ENCODE measurements at regions not wholly inside any gene's neighbourhood (a gene's known extent, or its start where the extent isn't known, plus 50 kb on each side); places are given as distances from the start of the nearest gene placed in this dataset.

- no peaks in the 10 kb centered on the region for H3K79me2 ChIP-seq (ENCODE audit: control insufficient read depth, insufficient read depth, low read length)
Measured at GRCh38 chr5:58358501-58359178, 101.2 kb downstream of the PLK2 start.

More at GRCh38 chr5:58358501-58359178, 101.2 kb downstream of the PLK2 start:
- H3K4me1 Mint-ChIP-seq: no peaks in the 10 kb centered on the region
- Histone ChIP-seq H2AFZ (ENCODE audit: insufficient read depth, low read depth, low read length, poor library complexity, severe bottlenecking) (no peak overlapping the region), H3K27me3 (replicated peaks in 1 of 4; ENCODE audit: control extremely low read depth in 1 of 4, control insufficient read depth in 3 of 4, insufficient read depth in 4 of 4, low read length in 3 of 4) (no peaks in the 10 kb centered on the region), H4K20me1 (ENCODE audit: control insufficient read depth, insufficient read depth, low read length, poor library complexity, severe bottlenecking) (no peaks in the 10 kb centered on the region), H3K4me1 (ENCODE audit: control insufficient read depth in 2 of 2, insufficient read depth in 2 of 2, low read length in 2 of 2) (no peaks in the 10 kb centered on the region), H3K4me2 (replicated peaks; ENCODE audit: low read depth, low read length, poor library complexity, severe bottlenecking) (no peak overlapping the region), H3K36me3 (replicated peaks in 1 of 2; ENCODE audit: control extremely low read depth in 1 of 2, control insufficient read depth in 1 of 2, extremely low read depth in 1 of 2, insufficient read depth in 2 of 2, low read length in 1 of 2) (no peaks in the 10 kb centered on the region), H3K27ac (ENCODE audit: low read length in 2 of 2) (no peak overlapping the region), H3K9me3 (ENCODE audit: control extremely low read depth in 1 of 3, control insufficient read depth in 2 of 3, insufficient read depth in 1 of 3, low read length in 2 of 3) (no peaks in the 10 kb centered on the region), H3K9ac (ENCODE audit: low read length) (no peak overlapping the region), H3K4me3 (ENCODE audit: control extremely low read depth in 1 of 5, extremely low read depth in 1 of 5, insufficient read depth in 1 of 5, low read depth in 2 of 5, low read length in 4 of 5) (no peak overlapping the region)
- H3K27me3 Mint-ChIP-seq: peaks cover 3% of the 10 kb centered on the region
- no peak overlapping the region for H3K4me3 Mint-ChIP-seq
- 88% methylated on average over 7 of the region's 11 CpGs for WGBS (ENCODE audit: insufficient coverage)
- no peaks in the 10 kb centered on the region for H3K9me3 Mint-ChIP-seq (ENCODE audit: insufficient read depth)
- no peak overlapping the region for H3K27ac Mint-ChIP-seq
- ChIA-PET POLR2A (no interaction called here), CTCF (no interaction called here)
- ATAC-seq (ENCODE audit: low read depth) (no peak), DNase-seq (no peak)
- TF ChIP-seq CTCF (IDR thresholded peaks at IDR 0.05) (no peak), EZH2 (IDR thresholded peaks at IDR 0.05; ENCODE audit: borderline replicate concordance, insufficient read depth, low read depth, low read length, poor library complexity, severe bottlenecking) (no peak)
- intact Hi-C loops (cut with micrococcal nuclease): no loop called here
